Esophagus mucosa (tissue), 1 donor: ENCODE measurements at regions not wholly inside any gene's neighbourhood (a gene's known extent, or its start where the extent isn't known, plus 50 kb on each side); places are given as distances from the start of the nearest gene placed in this dataset.
A peak's percentile ranks its signal among the peaks of the same experiment; 100 is the strongest.
"Not testable (repeated sequence)": the region's sequence is repeated elsewhere in the genome, so short reads cannot be mapped to it uniquely, and the experiment has no call there.

Experiments
- ATAC-seq: fragments of 200-7000 bp; cut with Tn5 transposase; one replicate; pipeline ENCODE4 v1.9.1; 2020
- donor health status: DM: yes; HTN: yes; CAD: no.

DNA sequence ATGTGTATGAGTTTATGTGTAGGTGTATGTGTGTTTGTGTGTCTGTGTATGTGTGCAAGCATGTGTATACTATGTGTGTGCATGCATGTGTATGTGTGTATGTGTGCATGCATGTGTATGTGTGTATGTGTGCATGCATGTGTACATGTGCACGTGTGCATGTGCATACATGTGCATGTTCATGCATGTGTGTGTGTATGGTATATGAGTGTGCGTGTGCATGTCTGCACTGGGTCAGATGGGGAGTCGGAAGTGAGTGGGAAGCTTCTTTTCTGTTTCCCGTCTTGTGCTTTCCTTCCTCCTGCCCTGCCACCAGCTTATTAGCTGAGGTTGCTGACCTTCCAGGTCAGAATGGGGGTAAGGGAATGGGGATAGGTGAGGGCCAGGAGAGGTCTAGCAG is 174.7 kb downstream of the MAP2K4 start:
- ATAC-seq: no peak

DNA sequence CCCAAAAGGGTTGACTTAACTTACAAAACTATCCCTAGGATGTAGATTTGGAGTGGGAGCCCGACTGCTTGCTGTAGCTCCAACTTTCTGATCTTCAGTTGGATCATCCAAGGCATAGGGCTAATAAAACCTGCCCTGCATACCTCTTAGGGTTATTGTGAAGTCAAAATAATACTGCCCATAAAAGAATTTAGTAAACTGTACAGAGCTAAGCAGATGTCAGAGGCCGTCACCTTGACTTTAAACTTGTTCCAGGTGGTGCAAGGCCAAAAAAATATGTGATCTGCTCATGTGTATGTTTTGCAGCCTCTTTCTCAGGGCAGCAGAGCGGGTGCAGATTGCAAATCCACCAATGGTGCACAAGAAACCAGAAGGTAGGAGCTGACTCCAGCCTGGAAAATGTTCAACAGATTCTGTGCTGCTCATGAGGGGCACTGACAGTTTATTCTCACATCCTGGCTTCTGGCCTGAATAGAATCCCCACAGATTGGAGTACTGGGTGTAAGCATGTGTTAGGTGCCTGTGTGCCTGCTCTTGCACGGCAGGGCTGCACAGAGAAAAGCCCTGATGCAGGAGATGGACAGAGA is 180.7 kb downstream of the MAP2K4 start:
- no peak for ATAC-seq

DNA sequence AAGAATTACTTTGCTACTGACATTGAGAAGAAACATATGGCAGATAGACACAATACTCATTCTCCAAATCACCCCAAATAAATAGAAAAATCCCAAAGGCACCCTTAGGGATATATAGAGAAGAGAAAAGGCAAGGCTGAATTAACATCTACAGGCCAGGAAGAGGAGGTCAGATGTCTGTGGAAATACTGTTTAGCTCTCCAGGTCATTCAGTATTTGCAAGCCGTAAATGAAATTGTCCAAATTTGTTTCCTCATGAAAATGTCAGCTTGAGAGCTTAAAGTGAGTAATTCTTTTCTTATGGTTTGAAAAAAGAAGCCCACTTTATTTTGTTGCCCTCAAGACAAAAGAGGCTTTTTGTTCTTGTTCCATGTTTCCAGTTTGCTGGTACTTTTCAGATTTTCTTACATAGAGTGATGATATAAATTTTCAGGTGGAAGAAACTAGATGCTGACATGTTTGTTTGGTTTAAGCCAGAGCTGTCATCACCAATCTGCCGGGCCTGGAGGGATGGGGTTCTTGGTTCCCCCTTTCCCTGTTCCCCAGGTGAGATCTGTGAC is 189.0 kb downstream of the MAP2K4 start:
- ATAC-seq: no peak

DNA sequence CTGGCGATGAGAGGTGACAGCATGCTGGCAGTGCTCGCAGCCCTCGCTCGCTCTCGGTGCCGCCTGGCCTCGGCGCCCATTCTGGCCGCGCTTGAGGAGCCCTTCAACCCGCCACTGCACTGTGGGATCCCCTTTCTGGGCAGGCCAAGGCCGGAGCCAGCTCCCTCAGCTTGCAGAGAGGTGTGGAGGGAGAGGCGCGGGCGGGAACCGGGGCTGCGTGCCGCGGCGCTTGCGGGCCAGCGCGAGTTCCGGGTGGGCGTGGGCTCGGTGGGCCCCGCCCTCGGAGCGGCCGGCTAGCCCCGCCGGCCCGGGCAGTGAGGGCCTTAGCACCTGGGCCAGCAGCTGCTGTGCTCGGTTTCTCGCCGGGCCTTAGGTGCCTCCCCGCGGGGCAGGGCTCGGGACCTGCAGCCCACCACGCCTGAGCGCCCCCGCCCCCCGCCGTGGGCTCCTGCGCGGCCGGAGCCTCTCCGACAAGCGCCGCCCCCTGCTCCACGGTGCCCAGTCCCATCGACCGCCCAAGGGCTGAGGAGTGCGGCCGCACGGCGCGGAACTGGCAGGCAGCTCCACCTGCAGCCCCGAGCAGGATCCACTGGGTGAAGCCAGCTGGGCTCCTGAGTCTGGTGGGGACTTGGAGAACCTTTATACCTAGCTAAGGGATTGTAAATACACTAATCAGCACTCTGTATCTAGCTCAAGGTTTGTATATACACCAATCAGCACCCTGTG is 200.2 kb downstream of the MAP2K4 start:
- ATAC-seq: not testable (repeated sequence)

DNA sequence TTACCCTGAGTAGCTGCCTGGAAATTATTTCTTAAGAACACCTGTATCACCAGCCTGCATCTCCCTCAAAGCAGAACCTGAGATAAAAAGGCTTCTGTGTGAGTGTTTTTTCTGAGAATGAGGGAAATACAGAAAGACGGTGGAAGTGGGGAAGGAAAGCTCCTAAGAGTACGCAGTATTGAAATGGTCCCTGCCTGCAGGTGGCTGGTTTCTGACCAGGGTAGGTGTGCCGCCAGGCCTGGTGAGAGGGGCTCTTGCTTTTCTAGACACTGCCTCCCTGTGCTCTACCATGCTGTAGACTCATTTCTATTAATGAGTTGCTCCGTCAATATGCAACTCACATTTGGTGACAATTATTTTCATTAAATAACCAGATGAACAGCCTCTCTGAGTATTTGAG is 201.7 kb downstream of the MAP2K4 start:
- ATAC-seq: no peak

DNA sequence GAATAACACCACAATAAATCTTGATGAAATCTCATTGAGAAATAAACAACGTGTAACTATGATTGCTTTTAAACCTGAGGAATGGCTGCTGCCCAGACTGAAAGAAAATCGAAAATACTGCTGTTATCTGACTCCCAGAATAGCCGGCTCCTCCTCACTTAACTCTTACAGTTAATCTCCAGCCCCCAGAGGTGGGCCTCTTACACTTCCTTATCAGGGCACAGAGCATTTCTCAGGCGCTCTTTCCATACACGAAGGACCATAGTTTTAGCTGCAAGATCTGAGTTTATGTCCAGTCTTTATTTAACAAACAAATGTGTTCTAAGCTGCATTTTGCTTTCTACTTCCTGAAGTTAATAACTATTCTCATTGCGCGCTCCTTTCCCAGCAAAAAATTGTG is 206.9 kb downstream of the MAP2K4 start:
- no peak for ATAC-seq

DNA sequence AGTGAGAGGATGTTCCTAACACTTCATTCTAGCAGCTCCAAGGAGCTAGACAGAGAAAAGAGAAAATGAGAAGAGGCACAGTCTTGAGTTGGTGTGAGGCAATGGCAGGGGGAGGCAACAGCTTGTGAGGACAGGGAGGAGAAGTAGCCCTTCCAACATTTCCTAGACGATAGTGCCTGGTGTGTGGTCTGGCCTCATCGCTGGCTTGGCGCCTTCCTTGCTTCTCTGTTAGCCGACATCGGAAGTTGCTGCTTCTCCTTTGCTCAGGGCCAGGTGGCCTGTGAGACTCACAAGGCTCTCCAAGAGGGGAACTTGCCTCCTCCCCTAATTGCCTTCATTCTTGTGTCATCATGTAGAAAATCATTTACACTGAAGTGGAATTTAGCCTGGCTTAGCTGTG is 208.7 kb downstream of the MAP2K4 start:
- no peak for ATAC-seq

DNA sequence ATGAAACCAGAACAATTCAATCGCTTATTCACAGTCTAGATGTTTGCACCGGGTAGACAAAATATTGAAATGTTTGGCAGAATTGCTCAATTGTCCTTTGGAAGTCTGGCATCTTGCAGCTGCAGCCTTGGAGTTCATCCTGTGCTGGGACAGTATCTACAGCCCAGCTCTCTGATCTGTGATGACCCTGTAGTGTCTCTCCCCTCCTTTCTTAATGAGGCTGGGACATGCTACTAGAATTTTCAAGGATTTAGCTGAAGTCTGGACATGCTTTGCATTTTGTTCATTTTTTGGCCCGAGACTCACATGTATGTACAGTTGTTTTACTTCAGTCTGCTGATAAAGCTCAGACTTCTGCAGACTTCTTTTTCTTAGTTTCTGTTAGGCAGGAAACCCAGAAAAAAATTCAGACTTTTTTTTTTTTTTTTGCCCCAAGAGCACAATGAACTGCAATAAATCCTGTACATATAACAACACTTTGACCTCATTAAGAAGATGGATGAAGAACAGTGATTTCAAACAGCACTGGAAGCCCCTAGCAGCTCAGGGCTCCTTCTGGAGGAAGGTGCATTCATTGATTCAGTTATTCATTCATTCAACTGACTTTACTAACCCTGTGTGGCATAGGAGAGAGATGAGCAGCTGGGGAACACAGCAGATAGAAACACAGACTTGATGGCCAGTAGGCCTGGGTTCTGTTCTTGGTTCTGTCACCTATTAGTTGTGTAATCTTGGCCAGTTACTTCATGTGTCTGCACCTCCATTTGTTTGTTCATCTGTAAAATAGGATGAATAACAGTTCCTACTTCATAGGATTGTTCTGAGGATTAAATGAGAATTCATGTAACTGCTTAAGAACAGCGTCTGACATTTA is 210.0 kb downstream of the MAP2K4 start:
- no peak for ATAC-seq

DNA sequence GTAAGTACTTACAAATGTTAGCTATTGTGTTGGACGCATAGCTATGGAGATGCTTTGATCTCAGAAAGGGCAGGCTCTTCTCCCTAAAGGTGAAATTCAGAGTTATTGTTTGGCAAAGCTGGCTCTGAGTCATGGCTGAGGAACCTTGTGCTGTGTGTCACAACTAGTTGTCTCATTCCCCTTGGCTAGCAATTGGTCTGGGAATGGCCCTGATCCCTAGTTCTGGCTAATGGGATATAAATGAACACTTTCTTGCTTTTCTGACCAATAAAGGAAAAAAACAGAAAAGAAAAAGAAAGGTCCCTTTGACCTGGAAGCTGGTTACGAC is 210.6 kb downstream of the MAP2K4 start:
- peak; percentile 39 for ATAC-seq

DNA sequence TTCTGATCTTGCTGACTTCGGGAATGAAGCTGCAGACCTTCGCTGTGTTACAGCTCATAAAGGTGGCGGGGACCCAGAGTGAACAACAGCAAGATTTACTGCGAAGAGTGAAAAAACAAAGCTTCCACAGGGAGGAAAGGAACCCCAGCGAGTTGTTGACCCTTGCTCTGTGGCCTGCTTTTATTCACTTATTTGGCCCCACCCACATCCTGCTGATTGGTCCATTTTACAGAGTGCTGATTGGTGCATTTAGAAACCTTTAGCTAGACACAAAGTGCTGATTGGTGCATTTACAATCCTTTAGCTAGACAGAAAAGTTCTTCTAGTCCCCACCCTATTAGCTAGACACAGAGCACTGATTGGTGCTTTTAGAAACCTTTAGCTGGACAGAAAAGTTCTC is 218.3 kb downstream of the MAP2K4 start:
- ATAC-seq: not testable (repeated sequence)

DNA sequence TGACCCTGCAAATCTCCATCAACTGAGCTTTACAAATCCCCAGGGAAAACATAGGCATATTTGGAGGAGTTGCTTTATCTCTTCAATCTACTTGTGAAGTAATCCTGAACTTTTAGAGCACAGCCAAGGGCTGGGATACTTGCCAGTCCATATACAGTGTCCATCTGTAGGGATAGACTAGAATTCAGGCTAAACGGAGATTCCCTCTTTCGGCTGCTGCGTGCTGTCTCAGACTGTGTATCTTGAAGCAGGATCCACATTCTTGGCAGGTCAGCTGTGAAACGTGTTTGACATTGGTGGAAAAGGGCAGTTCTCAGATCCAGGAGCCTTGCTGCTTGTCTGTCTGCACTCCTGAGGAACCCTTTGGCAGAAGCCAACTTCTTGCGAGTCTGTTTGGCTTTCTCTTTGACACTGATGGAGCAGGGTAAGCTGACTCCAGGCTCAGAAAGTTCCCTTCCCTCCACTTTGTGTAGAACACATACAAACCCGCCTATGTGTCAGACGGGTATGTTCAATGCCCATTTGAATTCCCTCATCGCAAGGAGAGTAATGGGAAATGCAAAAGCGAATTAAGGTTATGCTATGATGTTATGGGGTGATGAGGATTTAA is 221.8 kb downstream of the MAP2K4 start:
- ATAC-seq: no peak

DNA sequence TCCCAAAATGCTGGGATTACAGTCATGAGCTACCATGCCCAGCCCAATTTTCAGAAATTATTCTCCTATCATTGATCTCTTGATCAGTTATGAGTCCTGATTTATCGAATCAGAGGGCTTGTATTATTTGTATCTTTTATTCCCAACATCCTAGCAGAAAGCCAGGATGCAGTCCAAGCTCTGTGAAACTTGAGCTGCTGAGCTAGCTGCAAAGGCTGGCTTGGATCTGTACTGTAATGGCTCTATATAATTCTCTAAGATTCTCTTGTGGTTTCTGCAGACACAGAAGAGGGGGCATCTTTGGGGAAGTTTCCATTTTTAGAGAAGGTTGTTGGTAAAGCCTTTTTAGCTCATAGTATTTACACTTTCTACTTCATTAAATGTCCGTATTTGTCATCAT is 227.1 kb downstream of the MAP2K4 start:
- ATAC-seq: no peak

DNA sequence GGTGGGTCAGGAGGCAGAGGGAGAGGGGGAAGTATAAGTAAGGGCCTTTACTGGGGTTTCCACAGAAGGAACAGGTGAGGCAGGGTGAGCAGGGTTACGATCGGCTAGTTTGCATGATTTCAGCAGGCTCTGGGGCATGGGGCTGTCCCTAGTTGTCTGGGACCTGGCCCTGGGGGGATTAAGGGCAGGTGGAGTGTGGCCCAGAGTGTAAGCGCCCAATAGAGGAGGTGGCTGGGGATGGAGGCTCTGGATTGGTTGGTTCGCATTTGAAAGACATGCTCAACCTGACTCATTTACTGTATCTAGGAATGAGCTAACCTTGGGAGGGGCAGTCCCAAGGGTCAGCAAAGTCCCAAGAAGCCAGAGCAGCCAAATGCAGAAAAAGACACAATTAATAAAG is 230.3 kb downstream of the MAP2K4 start:
- ATAC-seq: no peak

DNA sequence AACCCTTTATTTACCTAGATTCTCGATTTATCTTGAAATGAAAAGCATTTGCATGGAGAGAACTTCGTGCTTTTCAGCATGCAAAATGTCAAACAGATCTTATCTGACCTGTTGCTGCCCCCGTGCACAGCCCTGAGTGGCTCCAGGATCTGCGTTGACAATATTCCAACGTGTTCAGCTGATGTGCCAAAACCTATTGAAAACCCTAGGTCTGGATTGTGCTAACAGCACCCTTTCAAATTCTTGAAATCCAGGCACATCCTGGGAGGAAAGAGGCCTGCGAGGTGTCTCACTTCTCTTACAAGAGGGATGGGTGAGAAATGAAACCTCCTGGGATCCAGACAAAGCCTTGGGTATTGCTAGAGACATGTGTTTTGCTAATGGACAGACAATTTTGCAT is 231.8 kb downstream of the MAP2K4 start:
- ATAC-seq: no peak

DNA sequence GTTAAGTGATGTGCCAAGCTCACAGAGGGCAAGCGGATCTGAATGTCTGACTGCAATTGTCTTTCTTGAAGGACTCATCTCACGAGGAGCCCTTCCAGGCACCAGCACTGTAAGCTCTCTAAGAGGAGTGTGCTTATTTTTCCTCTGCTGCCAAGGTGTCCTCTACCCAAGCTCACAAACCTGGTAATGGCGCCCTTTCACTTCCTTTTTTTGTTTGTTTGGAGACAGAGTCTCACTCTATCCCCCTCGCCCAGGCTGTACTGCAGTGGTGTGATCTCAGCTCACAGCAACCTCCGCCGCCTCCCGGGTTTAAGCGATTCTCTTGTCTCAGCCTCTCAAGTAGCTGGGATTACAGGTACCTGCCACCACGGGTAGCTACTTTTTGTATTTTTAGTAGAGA is 233.8 kb downstream of the MAP2K4 start:
- no peak for ATAC-seq

DNA sequence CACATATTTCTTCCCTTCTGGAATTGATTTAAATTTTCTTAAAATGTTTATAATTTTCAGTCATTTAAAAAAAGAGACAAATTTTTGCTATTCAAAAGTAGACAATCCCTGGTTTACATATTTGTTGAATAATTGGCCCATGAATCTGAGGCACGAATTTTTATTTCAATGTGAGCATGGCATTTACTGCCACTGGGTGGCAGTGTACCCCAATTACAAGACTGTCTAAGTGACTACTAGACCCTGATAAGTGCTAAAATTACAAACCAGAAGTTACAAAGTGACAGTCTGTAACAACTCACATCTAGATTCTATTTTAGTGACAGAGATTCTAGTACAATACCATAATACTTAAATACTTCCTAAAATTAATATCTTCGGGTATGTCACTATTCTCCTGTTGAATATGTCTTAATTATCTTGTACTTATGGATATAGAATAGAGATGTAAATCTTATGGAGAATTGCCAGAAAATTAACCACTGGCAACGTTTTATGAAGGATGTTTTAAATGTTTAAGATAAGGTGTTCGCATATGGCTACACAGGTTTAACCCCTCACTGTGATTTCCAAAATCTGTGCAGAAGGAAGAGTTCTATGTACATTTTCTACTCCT is 235.8 kb downstream of the MAP2K4 start:
- ATAC-seq: peak; percentile 52

DNA sequence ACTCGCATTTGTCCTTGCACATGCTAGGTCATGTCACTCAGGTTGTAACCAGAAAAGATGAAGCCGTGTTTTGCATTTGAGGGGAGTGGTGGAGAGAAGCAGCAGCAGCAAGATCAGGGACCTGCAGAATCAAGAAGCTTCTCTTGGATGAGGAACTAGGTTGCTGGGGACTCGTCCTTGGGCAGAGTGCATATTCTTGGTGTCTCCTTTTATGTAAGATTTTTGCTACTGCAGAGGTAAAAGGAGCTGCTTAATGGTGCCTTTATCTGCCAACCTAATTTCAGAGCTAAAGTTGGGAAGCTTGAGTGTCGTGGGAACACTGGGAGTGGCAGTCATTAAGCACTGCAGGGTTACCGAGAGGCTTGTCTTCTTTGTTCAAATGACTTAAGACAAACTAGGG is 236.5 kb downstream of the MAP2K4 start:
- ATAC-seq: no peak

DNA sequence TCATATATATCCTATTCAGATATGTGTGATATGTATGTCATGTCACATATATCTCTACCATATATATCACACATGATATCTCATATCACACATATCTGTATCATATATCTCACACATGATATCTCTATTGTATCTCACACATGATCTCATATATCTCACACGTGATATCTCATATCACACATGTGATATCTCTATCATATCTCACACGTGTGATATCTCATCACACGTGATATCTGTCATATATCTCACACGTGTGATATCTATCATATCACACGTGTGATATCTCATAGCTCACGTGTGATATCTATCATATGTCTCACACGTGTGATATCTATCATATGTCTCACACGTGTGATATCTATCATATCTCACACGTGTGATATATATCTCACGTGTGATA is 240.7 kb downstream of the MAP2K4 start:
- ATAC-seq: no peak

DNA sequence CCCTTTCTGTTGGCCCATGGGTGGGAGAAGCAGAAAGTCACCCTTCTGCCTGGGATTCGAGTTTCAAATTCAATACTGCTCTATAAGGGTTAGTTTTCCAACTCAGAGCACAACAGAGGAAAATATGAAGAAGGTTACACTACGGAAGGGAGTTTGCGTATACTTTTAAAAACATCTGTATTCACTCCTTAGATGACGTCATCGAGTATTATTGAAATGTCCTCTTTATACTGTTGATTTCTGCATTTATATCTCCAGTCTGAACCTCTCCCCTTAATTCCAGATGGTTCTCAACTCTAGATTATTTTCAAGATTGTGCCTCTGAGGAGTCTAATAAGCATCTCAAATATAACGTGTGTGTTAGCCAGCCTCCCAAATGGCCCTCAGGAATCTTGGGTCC is 249.1 kb downstream of the MAP2K4 start:
- no peak for ATAC-seq

DNA sequence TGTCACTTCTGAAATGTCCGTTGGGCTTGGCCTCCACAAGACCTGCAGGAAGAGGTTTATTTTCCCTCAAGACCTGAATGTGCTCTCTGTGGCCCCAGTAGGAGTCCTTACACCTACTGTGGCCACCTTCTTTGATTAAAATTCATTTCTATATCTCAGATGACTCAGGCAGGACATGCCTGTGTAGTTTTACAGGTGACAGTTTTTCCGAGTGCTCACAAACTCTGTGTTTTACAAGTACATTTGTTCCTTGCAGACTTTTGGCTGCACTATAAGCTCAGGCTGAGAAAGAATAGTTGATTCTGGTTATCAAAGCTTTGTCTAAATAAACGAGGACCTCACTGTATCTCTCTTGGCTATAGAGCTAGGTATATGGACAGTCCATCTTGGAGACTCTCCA is 257.1 kb downstream of the MAP2K4 start:
- ATAC-seq: no peak

DNA sequence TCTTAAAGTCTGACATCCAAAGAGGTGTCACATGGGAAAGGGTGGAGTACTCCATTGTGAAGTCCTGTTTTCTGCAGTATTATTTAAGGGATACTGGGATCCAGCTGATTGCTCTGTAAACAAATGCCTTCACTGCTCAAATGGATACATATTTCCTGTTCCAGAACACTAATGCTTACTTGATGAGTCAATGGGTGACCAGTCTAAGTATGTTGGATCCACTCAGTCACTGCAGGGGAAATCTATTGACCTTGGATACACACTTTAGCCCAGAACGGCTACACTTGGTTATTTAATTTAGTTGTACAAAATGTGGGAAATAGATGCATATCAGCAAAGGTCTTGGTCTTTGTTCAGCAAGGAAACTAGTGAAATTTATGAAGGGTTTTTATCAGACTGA is 261.4 kb downstream of the MAP2K4 start:
- no peak for ATAC-seq

DNA sequence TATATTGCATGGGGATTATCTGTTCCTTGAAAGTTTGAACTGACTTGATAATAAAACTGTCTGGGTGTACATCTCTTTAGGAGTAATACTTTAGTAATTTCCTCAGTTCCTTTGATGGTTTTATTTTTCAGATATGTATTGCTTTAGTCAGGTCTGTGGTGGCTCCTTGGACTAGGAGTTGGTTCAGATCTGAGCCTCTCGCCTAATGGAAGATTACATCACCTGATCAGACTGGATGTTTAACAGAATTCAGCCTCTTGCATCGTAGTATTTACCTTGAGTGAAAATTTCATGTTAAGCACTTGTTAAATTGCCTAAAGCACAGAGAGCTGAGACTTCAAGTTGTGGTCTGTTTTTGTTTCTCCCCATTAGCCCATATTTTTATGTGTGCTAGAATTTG is 267.3 kb downstream of the MAP2K4 start:
- ATAC-seq: no peak

DNA sequence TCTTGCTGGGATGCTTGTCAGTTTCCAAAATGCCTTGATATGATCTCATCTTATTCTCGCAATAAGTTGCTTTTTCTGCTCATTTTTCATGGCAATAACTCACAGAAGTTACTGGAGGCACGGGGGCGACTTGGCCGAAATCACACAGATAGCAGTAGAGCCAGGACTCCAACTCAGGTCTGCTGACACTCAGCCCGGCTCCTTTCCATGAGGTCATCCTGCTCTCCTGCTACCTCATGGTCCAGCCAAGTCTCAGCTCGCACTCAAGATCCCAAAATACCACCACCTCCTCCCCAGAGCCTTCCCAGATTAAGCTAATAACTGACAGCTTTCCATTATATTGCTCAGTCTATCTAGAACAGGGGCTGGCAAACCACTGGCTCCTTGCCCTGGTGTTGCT is 269.5 kb downstream of the MAP2K4 start:
- no peak for ATAC-seq
